ENCODE measurements at regions not wholly inside any gene's neighbourhood (a gene's known extent, or its start where the extent isn't known, plus 50 kb on each side); places are given as distances from the start of the nearest gene placed in this dataset.

GRCh38 chr6:11633741-11634509 lies 96.4 kb downstream of the TMEM170B start:
- in situ Hi-C loops (cut with HindIII; ENCODE audit: low pct_unique_long_range_greater_than_20kb, low sequenced_read_pairs) = no loop called here

GRCh38 chr6:11634948-11635347 lies 97.4 kb downstream of the TMEM170B start:
- no peak for DNase-seq (ENCODE audit: low read depth)
- in situ Hi-C loops (cut with HindIII; ENCODE audit: low pct_unique_long_range_greater_than_20kb, low sequenced_read_pairs) = no loop called here

More at GRCh38 chr6:11633741-11634509, 96.4 kb downstream of the TMEM170B start:
- DNase-seq (ENCODE audit: low read depth) = no peak

GRCh38 chr6:11636121-11636520 lies 98.6 kb downstream of the TMEM170B start:
- no peak for DNase-seq (ENCODE audit: low read depth)
- in situ Hi-C loops (cut with HindIII; ENCODE audit: low pct_unique_long_range_greater_than_20kb, low sequenced_read_pairs) = no loop called here

GRCh38 chr6:11637266-11637665 lies 99.7 kb downstream of the TMEM170B start:
- in situ Hi-C loops (cut with HindIII; ENCODE audit: low pct_unique_long_range_greater_than_20kb, low sequenced_read_pairs) = no loop called here
- DNase-seq (ENCODE audit: low read depth) = no peak

GRCh38 chr6:11639376-11640235 lies 102.1 kb downstream of the TMEM170B start:
- in situ Hi-C loops (cut with HindIII; ENCODE audit: low pct_unique_long_range_greater_than_20kb, low sequenced_read_pairs) = no loop called here
- no peak for DNase-seq (ENCODE audit: low read depth)

GRCh38 chr6:11640486-11640885 lies 102.9 kb downstream of the TMEM170B start:
- DNase-seq (ENCODE audit: low read depth) = no peak
- in situ Hi-C loops (cut with HindIII; ENCODE audit: low pct_unique_long_range_greater_than_20kb, low sequenced_read_pairs) = no loop called here

GRCh38 chr6:11644071-11644470 lies 106.5 kb downstream of the TMEM170B start:
- in situ Hi-C loops (cut with HindIII; ENCODE audit: low pct_unique_long_range_greater_than_20kb, low sequenced_read_pairs) = no loop called here
- no peak for DNase-seq (ENCODE audit: low read depth)

- DNase-seq (ENCODE audit: low read depth) = no peak
- in situ Hi-C loops (cut with HindIII; ENCODE audit: low pct_unique_long_range_greater_than_20kb, low sequenced_read_pairs) = no loop called here
These were observed 107.1 kb downstream of the TMEM170B start for GRCh38 chr6:11644601-11645000.

GRCh38 chr6:11645016-11645415 lies 107.5 kb downstream of the TMEM170B start:
- no peak for DNase-seq (ENCODE audit: low read depth)
- in situ Hi-C loops (cut with HindIII; ENCODE audit: low pct_unique_long_range_greater_than_20kb, low sequenced_read_pairs) = no loop called here

- DNase-seq (ENCODE audit: low read depth) = no peak
- in situ Hi-C loops (cut with HindIII; ENCODE audit: low pct_unique_long_range_greater_than_20kb, low sequenced_read_pairs) = no loop called here
These were observed 110.9 kb downstream of the TMEM170B start for GRCh38 chr6:11648436-11648775.

GRCh38 chr6:11648889-11649288 lies 111.3 kb downstream of the TMEM170B start:
- in situ Hi-C loops (cut with HindIII; ENCODE audit: low pct_unique_long_range_greater_than_20kb, low sequenced_read_pairs) = no loop called here
- DNase-seq (ENCODE audit: low read depth) = no peak

GRCh38 chr6:11650025-11650696 lies 112.6 kb downstream of the TMEM170B start:
- DNase-seq (ENCODE audit: low read depth) = no peak
- in situ Hi-C loops (cut with HindIII; ENCODE audit: low pct_unique_long_range_greater_than_20kb, low sequenced_read_pairs) = no loop called here

GRCh38 chr6:11650711-11651110 lies 113.2 kb downstream of the TMEM170B start:
- DNase-seq (ENCODE audit: low read depth) = no peak
- in situ Hi-C loops (cut with HindIII; ENCODE audit: low pct_unique_long_range_greater_than_20kb, low sequenced_read_pairs) = no loop called here

- peak; percentile 55 for DNase-seq (ENCODE audit: low read depth)
- in situ Hi-C loops (cut with HindIII; ENCODE audit: low pct_unique_long_range_greater_than_20kb, low sequenced_read_pairs) = no loop called here
These were observed 115.6 kb downstream of the TMEM170B start for GRCh38 chr6:11653028-11653583.

- no peak for DNase-seq (ENCODE audit: low read depth)
- in situ Hi-C loops (cut with HindIII; ENCODE audit: low pct_unique_long_range_greater_than_20kb, low sequenced_read_pairs) = no loop called here
These were observed 117.3 kb downstream of the TMEM170B start for GRCh38 chr6:11654876-11655275.

GRCh38 chr6:11656491-11656890 lies 118.9 kb downstream of the TMEM170B start:
- no peak for DNase-seq (ENCODE audit: low read depth)
- in situ Hi-C loops (cut with HindIII; ENCODE audit: low pct_unique_long_range_greater_than_20kb, low sequenced_read_pairs) = no loop called here

- in situ Hi-C loops (cut with HindIII; ENCODE audit: low pct_unique_long_range_greater_than_20kb, low sequenced_read_pairs) = no loop called here
- no peak for DNase-seq (ENCODE audit: low read depth)
These were observed 118.8 kb downstream of the ADTRP start for GRCh38 chr6:11659757-11660156.

GRCh38 chr6:11662323-11662722 lies 116.3 kb downstream of the ADTRP start:
- in situ Hi-C loops (cut with HindIII; ENCODE audit: low pct_unique_long_range_greater_than_20kb, low sequenced_read_pairs) = no loop called here
- no peak for DNase-seq (ENCODE audit: low read depth)

- in situ Hi-C loops (cut with HindIII; ENCODE audit: low pct_unique_long_range_greater_than_20kb, low sequenced_read_pairs) = no loop called here
- no peak for DNase-seq (ENCODE audit: low read depth)
These were observed 115.1 kb downstream of the ADTRP start for GRCh38 chr6:11663519-11663918.

Data from Caki2 (cell line).